ENCODE measurements at regions not wholly inside any gene's neighbourhood (a gene's known extent, or its start where the extent isn't known, plus 50 kb on each side); places are given as distances from the start of the nearest gene placed in this dataset.

DNA sequence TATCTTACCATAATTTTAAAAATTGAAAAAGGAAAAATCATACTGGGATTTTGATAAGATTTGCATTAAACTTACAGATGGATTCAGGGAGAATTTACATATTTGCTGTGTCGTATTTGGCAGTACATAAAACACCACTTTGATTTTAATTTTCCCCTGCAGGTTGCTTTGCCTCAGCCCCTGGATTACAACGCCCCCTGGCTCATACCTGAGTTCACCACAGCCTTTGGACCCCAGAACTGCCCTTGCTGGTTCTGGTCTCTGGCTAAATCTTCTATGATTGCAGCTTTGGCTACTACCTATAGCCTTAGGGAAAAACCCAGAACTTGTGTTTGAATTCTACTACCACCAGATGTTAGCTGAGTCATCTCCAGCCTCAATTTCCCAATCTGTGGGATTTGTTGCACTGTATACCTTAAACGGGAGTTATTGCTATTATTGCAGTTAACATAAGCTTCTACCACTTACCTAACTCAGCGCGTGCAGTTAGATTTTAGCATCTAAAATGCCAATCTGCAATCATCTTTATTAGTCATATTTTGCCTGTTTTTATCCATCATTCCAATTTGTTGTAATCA lies 315.7 kb upstream of the GADL1 start:
- dilution Hi-C loops (cut with MboI; ENCODE audit: extremely low pct_ligation_motif_present, low sequenced_read_pairs): no loop called here
- no peaks in the 10 kb centered on the region for H3K27me3 ChIP-seq (ENCODE audit: control insufficient read depth, extremely low read depth, insufficient read depth, low read length)
- no peaks in the 10 kb centered on the region for H3K79me2 ChIP-seq (ENCODE audit: control insufficient read depth, insufficient read depth, low read length)
- no peak overlapping the region for H3K4me2 ChIP-seq (ENCODE audit: control insufficient read depth, extremely low read depth, insufficient read depth, low read depth, low read length)
- FAIRE-seq: no peak
- H3K4me3 ChIP-seq (ENCODE audit: control insufficient read depth in 2 of 3, extremely low read depth in 1 of 3, insufficient read depth in 2 of 3, low read depth in 1 of 3, low read length in 3 of 3): no peak overlapping the region
- no peak for DNase-seq (ENCODE audit: low read depth, low spot score)
- no peak overlapping the region for H2AFZ ChIP-seq (ENCODE audit: control insufficient read depth, low read length)
- H3K27ac ChIP-seq (ENCODE audit: control insufficient read depth, insufficient read depth, low read length): no peak overlapping the region
- H3K9ac ChIP-seq (ENCODE audit: control insufficient read depth, extremely low read depth, insufficient read depth, low read length): no peak overlapping the region
- H3K4me1 ChIP-seq (ENCODE audit: control insufficient read depth, extremely low read depth, insufficient read depth, low read length): peaks cover 13% of the 10 kb centered on the region
- no peaks in the 10 kb centered on the region for H3K36me3 ChIP-seq (ENCODE audit: control insufficient read depth in 2 of 2, extremely low read depth in 1 of 2, insufficient read depth in 2 of 2, low read length in 2 of 2)
- no peaks in the 10 kb centered on the region for H3K9me3 ChIP-seq (ENCODE audit: control insufficient read depth, low read depth, low read length)
- no peaks in the 10 kb centered on the region for H3K9me1 ChIP-seq (ENCODE audit: control insufficient read depth, extremely low read depth, insufficient read depth, low read length)
- no peak for TF ChIP-seq EZH2 (IDR thresholded peaks at IDR 0.05; ENCODE audit: low read length)
- TF ChIP-seq, protein P1, sequence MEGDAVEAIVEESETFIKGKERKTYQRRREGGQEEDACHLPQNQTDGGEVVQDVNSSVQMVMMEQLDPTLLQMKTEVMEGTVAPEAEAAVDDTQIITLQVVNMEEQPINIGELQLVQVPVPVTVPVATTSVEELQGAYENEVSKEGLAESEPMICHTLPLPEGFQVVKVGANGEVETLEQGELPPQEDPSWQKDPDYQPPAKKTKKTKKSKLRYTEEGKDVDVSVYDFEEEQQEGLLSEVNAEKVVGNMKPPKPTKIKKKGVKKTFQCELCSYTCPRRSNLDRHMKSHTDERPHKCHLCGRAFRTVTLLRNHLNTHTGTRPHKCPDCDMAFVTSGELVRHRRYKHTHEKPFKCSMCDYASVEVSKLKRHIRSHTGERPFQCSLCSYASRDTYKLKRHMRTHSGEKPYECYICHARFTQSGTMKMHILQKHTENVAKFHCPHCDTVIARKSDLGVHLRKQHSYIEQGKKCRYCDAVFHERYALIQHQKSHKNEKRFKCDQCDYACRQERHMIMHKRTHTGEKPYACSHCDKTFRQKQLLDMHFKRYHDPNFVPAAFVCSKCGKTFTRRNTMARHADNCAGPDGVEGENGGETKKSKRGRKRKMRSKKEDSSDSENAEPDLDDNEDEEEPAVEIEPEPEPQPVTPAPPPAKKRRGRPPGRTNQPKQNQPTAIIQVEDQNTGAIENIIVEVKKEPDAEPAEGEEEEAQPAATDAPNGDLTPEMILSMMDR (optimal IDR thresholded peaks at IDR 0.05 in 1 of 3, IDR thresholded peaks at IDR 0.05 in 1 of 3, conservative IDR thresholded peaks at IDR 0.05 in 1 of 3; ENCODE audit: extremely low read depth in 1 of 3, insufficient read depth in 2 of 3, low read length in 3 of 3): peak in 1 of 3 experiments; percentile 32
- H4K20me1 ChIP-seq (ENCODE audit: control insufficient read depth, extremely low read depth, insufficient read depth, low read length): no peaks in the 10 kb centered on the region

DNA sequence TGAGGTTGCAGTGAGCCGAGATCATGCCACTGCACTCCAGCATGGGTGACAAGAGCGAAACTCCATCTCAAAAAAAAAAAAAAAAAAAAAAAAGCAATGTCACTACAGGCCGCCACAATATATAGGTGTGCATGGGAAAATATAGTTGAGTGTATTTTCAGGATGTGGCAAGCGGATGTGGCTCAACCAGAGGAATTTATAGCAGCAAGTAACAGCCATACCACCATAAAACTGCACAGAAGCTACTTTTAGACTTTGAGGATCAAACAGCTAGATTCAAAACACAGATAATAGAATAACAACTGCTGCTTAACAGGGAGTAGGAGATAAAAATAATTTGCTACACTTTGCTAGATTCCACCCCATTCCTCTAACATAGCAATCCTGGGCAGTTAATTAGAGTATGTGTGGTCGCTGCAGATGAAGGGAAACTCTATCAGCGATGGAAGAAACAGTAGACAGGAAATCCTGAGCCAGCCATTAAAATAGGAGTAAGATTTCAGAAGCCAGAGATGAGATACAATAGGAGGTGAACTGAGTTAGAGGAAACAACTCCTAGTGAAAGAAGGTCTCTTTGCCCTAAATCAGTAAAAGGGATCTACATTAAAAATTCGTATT lies 318.7 kb upstream of the STT3B start:
- Histone ChIP-seq H3K27ac (ENCODE audit: control insufficient read depth, insufficient read depth, low read length) (no peak overlapping the region), H3K79me2 (ENCODE audit: control insufficient read depth, insufficient read depth, low read length) (no peaks in the 10 kb centered on the region), H3K9ac (ENCODE audit: control insufficient read depth, extremely low read depth, insufficient read depth, low read length) (no peak overlapping the region), H3K9me3 (ENCODE audit: control insufficient read depth, low read depth, low read length) (no peaks in the 10 kb centered on the region), H3K36me3 (ENCODE audit: control insufficient read depth in 2 of 2, extremely low read depth in 1 of 2, insufficient read depth in 2 of 2, low read length in 2 of 2) (no peaks in the 10 kb centered on the region), H4K20me1 (ENCODE audit: control insufficient read depth, extremely low read depth, insufficient read depth, low read length) (no peaks in the 10 kb centered on the region), H3K4me1 (ENCODE audit: control insufficient read depth, extremely low read depth, insufficient read depth, low read length) (peaks cover 13% of the 10 kb centered on the region), H2AFZ (ENCODE audit: control insufficient read depth, low read length) (no peak overlapping the region), H3K9me1 (ENCODE audit: control insufficient read depth, extremely low read depth, insufficient read depth, low read length) (no peaks in the 10 kb centered on the region), H3K27me3 (ENCODE audit: control insufficient read depth, extremely low read depth, insufficient read depth, low read length) (no peaks in the 10 kb centered on the region), H3K4me3 (ENCODE audit: control insufficient read depth in 2 of 3, extremely low read depth in 1 of 3, insufficient read depth in 2 of 3, low read depth in 1 of 3, low read length in 3 of 3) (no peak overlapping the region), H3K4me2 (ENCODE audit: control insufficient read depth, extremely low read depth, insufficient read depth, low read depth, low read length) (no peak overlapping the region)
- TF ChIP-seq EZH2 (IDR thresholded peaks at IDR 0.05; ENCODE audit: low read length): no peak
- TF ChIP-seq, protein P1 (optimal IDR thresholded peaks at IDR 0.05 in 1 of 3, IDR thresholded peaks at IDR 0.05 in 1 of 3, conservative IDR thresholded peaks at IDR 0.05 in 1 of 3; ENCODE audit: extremely low read depth in 1 of 3, insufficient read depth in 2 of 3, low read length in 3 of 3): no peak
- DNase-seq (ENCODE audit: low read depth, low spot score): no peak
- no peak for FAIRE-seq
- dilution Hi-C loops (cut with MboI; ENCODE audit: extremely low pct_ligation_motif_present, low sequenced_read_pairs): no loop called here

Measured in keratinocyte (primary cell).